Rectal smooth muscle tissue (tissue), 1 donor: ENCODE measurements at regions not wholly inside any gene's neighbourhood (a gene's known extent, or its start where the extent isn't known, plus 50 kb on each side); places are given as distances from the start of the nearest gene placed in this dataset.

Experiments
- H3K27ac ChIP-seq: one replicate; pipeline ENCODE4 v1.7.0; 2013; ENCODE audit warnings: low read depth, low read length, inconsistent platforms
- H3K27me3 ChIP-seq: one replicate; pipeline ENCODE4 v1.7.0; 2013; ENCODE audit warnings: low read length; ENCODE audit not compliant: control insufficient read depth, insufficient read depth
- H3K36me3 ChIP-seq: one replicate; pipeline ENCODE4 v1.7.0; 2013; ENCODE audit warnings: low read length; ENCODE audit not compliant: control insufficient read depth, insufficient read depth
- H3K4me1 ChIP-seq: one replicate; pipeline ENCODE4 v1.7.0; 2013; ENCODE audit warnings: low read length; ENCODE audit not compliant: control insufficient read depth, insufficient read depth
- H3K4me3 ChIP-seq: one replicate; pipeline ENCODE4 v1.7.0; 2013; ENCODE audit warnings: low read length
- H3K9ac ChIP-seq: one replicate; pipeline ENCODE4 v1.7.0; 2013; ENCODE audit warnings: low read length

DNA sequence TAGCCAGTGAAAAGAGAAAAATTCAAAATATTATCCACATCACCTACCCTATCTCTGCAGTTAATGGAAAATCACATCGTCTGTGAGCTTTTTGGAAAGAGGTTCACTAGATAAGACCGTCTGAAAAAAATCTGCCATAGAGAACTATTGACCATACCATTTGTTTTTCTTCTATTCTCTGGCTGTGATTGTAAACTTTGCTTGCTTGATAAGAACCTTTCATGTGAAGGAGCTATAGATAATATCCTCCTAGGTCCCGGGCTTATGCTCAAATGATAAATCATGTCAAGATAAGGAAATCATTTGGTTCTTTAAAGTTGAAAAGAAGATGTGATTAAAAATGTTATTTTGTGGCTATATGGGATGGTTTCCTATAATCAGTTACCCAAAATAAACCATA lies 369.9 kb downstream of the SIPA1L2 start:
- Histone ChIP-seq H3K27ac (no peak overlapping the region), H3K4me1 (no peaks in the 10 kb centered on the region), H3K4me3 (no peak overlapping the region), H3K9ac (no peak overlapping the region), H3K27me3 (no peaks in the 10 kb centered on the region), H3K36me3 (no peaks in the 10 kb centered on the region)

DNA sequence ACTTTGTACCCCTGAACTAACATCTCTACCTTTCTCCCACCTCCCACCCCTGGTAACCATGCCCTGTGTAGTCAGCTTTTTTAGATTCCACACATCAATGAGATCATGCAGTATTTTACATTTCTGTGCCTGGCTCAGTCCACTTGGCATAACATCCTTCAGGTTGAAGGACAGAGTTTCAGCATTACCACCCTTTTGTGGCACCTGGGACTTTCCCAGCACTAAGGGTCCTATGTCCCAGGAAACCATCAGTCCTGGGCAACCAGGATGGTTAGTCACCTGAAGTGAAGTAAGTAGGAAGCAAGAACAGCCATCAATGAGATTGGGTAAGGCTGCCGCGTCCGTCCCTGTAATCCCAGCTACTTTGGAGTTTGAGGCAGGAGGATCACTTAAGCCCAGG lies 370.6 kb downstream of the SIPA1L2 start:
- Histone ChIP-seq H3K27ac (no peak overlapping the region), H3K36me3 (no peaks in the 10 kb centered on the region), H3K27me3 (no peaks in the 10 kb centered on the region), H3K9ac (no peak overlapping the region), H3K4me3 (no peak overlapping the region), H3K4me1 (no peaks in the 10 kb centered on the region)

DNA sequence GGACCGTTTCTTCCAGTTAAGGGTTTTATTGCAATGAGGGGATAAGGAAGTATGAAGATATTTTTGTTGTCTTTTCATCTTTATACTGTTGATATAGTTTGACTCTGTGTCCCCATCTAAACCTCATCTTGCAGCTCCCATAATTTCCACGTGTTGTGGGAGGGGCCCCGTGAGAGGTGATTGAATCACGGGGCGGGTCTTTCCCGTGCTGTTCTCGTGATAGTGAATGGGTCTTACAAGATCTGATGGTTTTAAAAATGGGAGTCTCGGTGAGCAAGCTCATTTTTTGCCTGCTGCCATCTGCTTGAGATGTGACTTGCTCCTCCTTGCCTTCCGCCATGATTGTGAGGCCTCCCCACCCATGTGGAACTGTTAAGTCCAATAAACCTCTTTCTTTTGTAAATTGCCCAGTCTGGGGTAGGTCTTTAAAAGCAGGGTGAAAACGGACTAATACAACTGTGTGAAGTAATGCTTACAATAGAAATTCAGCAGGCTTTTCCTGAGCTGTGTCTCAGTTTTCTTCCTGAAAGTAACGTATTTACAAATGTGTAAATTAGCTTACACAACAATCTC lies 377.3 kb downstream of the SIPA1L2 start:
- Histone ChIP-seq H3K4me1 (peaks cover under 1% of the 10 kb centered on the region), H3K36me3 (no peaks in the 10 kb centered on the region), H3K27ac (no peak overlapping the region), H3K9ac (no peak overlapping the region), H3K4me3 (no peak overlapping the region), H3K27me3 (no peaks in the 10 kb centered on the region)

DNA sequence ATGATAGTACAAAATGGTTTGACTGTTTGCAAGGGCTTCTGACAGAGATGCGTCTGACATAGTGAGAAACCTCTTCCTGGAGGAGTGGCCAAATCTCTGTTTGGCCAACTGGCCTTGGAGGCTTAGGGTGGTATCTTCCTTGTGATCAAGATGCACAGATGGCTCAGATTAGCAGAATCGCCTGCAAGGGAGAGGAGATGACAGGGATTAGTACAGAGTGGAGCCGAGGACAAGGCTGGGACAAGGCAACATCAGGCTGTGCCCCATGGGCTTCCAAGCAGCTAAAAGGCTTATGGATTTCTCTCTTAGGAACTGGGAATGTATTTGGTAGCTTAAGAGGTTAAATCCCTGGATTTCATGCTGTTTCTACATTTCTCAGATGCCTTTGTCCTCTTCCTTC lies 379.1 kb downstream of the SIPA1L2 start:
- peaks cover 2% of the 10 kb centered on the region for H3K4me1 ChIP-seq
- no peaks in the 10 kb centered on the region for H3K27me3 ChIP-seq
- H3K4me3 ChIP-seq, result no peak overlapping the region
- H3K36me3 ChIP-seq, result no peaks in the 10 kb centered on the region
- no peak overlapping the region for H3K9ac ChIP-seq
- no peak overlapping the region for H3K27ac ChIP-seq

DNA sequence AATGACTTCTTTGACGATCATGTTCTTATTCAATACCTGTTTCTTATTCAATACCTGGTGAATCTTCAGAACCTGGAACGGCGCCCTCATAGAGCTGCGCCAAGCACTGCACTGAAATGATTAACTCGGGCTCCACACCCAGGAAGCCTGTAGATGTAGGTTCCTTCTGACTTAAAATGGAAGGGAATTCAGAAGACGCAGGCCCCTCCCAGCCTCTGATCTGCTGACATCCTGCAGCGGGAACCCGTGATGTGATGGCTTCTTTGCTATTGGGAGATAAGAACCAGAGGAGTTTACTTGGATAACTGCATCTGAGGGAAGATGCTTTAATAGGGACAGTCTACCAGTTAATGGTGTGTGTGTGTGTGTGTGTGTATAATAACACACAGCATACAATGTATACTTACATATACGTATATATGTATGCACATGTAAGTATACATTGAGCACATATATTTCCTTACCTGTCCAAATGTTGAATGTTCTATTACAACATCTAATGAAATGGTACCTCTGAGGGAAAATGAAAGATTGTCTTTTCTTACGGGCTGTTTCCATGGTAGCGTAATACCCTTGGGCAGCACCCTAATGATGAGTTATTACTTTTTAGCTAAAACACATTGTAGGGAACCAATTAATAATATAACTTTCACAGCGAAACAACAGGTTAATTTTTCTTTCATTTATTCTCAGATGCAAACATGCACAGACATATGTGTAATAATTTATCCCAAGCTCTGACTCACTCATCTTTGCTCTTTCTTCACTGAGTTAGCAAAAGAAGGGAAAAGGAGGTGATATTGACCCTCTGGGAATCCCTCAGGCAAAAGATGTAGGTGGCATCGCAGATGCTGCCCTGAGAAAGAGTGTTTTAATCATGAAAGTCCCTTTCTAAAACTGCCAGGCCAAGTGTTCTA lies 379.8 kb downstream of the SIPA1L2 start:
- no peak overlapping the region for H3K9ac ChIP-seq
- no peaks in the 10 kb centered on the region for H3K27me3 ChIP-seq

DNA sequence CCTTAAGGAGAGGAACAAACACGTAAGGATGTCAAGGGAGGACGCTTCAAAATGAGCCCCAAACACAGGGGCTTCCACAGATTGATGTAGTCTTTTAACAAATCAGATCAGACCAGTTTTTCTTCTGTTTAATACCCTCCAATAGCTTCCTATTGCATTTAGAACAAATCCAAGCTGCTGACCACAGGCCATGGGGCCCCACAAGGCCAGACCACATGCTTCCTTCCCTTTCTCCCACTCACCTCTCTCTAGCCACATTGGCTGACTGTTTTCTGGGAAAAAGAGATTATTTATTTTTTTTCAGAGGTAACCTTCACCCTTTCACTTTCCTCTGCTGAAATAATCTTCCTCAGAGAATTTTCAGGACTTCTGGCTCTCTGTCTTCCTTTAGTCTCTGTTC lies 380.6 kb downstream of the SIPA1L2 start:
- no peak overlapping the region for H3K4me3 ChIP-seq
- H3K4me1 ChIP-seq, result peaks cover 2% of the 10 kb centered on the region
- no peaks in the 10 kb centered on the region for H3K27me3 ChIP-seq
- H3K27ac ChIP-seq, result no peak overlapping the region
- H3K36me3 ChIP-seq, result no peaks in the 10 kb centered on the region
- no peak overlapping the region for H3K9ac ChIP-seq

More for the DNA sequence above, 379.8 kb downstream of the SIPA1L2 start:
- no peaks in the 10 kb centered on the region for H3K36me3 ChIP-seq
- no peak overlapping the region for H3K27ac ChIP-seq
- no peak overlapping the region for H3K4me3 ChIP-seq
- peaks cover 2% of the 10 kb centered on the region for H3K4me1 ChIP-seq

DNA sequence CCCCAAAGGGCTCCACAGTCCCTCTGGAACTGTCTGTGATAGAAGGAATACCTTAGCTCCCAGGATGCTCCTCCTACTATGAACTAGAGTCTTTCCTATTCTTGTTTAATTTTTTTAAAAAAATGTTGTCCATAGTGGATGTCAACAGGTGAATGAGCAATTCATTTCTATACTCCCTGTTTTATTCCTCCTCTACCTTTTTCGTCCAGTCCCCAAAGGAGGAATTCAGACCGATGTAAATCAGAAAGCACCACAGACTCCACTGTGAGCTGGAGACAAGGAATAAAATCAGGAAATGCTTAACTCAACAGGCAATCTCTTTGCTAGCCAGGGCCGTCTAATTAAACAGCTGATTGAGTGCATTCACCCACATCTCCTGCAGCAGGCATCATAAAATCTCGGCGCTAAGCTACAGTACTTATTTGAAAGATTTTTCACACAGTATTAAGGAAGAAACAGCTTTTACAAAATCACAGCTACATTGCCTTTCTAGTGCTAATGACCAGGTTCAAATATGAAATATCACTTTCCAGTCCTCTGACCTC lies 381.6 kb downstream of the SIPA1L2 start:
- H3K9ac ChIP-seq, result no peak overlapping the region
- no peak overlapping the region for H3K4me3 ChIP-seq
- no peaks in the 10 kb centered on the region for H3K27me3 ChIP-seq
- peaks cover 2% of the 10 kb centered on the region for H3K4me1 ChIP-seq
- no peak overlapping the region for H3K27ac ChIP-seq
- H3K36me3 ChIP-seq, result no peaks in the 10 kb centered on the region

DNA sequence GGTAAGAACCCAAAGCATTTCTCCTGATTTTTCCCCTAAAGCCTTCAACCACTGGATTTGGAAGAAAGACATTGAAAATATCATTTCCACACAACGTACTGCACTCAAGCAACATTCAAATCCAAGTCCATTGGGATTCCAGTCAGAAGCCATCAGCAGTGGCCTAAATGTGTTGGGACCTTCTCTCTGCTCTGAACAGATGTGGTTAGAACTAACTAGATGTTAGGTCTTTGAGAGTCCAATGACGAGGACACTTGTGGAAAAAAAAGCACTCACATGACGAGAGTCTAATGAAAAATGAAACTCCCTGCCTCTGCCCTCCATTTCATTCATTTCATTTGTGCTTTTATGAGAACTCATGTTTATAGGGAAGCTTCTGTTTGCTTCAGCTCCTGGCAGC lies 382.3 kb downstream of the SIPA1L2 start:
- H3K36me3 ChIP-seq, result no peaks in the 10 kb centered on the region
- no peak overlapping the region for H3K9ac ChIP-seq
- peaks cover 2% of the 10 kb centered on the region for H3K4me1 ChIP-seq
- H3K4me3 ChIP-seq, result no peak overlapping the region
- no peaks in the 10 kb centered on the region for H3K27me3 ChIP-seq
- no peak overlapping the region for H3K27ac ChIP-seq

DNA sequence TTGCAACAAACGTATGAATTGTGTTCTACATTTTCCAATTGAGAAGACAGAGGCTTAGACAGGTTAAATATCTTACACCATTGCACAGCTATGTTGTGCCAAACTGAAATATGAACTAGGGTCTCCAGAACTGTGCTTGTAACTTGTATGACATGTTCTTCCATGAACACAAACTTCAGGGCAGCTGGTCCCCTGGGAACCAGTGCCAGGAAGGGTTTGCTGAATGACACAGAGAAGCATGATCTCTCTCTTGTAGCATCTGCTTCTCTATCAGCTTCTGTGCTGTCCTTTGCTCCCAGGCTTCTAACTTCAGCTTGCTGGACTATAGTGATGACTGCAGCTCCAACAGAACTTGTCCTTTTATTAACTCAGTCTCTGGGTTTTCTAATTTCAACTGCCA lies 385.5 kb downstream of the SIPA1L2 start:
- Histone ChIP-seq H3K4me1 (peaks cover 2% of the 10 kb centered on the region), H3K4me3 (no peak overlapping the region), H3K36me3 (no peaks in the 10 kb centered on the region), H3K9ac (no peak overlapping the region), H3K27ac (no peak overlapping the region), H3K27me3 (no peaks in the 10 kb centered on the region)

DNA sequence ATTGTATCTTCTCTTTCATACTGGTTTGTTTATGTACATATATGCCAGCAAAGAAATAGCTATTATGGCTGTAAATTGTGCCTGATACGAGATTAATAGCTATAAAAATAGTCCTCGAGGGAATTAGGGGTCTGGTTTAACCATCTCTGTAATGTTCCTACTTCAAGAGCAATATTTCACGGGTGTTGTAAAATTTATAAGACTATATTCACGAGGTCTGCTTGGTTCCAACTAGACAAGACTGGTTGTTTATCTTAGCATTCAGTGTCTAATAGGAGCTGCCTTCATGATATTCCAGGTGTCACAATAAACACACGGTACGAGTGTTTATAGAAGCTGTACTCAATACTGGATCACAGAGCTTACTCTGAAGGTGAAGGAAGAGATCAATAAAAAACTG lies 389.9 kb downstream of the SIPA1L2 start:
- no peak overlapping the region for H3K4me3 ChIP-seq
- H3K36me3 ChIP-seq, result no peaks in the 10 kb centered on the region
- H3K9ac ChIP-seq, result no peak overlapping the region
- H3K27me3 ChIP-seq, result no peaks in the 10 kb centered on the region
- H3K4me1 ChIP-seq, result no peaks in the 10 kb centered on the region
- no peak overlapping the region for H3K27ac ChIP-seq

DNA sequence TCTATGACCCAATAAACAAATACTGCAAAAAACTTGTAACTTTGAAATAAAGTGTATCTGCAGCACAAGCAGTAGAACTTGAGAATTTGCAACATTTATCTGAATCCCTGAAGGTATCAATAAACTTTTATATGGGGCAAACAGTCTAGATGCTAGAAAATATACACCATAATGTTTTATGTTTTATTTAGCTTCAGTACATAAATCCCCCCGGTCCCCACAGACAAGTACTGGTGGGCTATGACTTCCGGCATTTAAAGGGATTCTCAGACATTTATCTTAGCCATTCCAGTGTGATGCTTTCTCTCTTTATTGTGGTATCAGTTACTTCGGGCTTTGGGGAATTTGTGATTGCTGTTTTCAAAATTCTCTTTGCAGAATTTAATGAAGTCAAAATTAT lies 390.4 kb downstream of the SIPA1L2 start:
- Histone ChIP-seq H3K4me3 (no peak overlapping the region), H3K4me1 (no peaks in the 10 kb centered on the region), H3K27ac (no peak overlapping the region), H3K9ac (no peak overlapping the region), H3K27me3 (no peaks in the 10 kb centered on the region), H3K36me3 (no peaks in the 10 kb centered on the region)

DNA sequence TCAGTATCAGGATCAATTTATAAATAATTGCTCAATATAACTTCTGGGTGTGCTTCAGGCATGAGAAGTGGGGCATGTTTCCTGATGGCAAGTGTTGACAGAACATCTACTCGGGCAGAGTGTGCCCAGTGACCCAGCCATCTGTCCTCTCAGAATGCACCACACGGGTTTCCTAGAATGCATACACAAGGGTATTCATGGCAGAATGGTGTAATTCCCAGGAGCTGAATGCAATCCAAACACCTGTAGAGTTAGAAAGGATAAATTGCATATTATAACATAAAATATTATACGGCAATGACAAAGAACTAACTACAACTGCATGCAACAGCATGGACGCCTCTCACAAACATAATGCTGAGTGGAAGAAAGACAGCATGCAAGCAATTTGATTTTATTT lies 391.9 kb downstream of the SIPA1L2 start:
- Histone ChIP-seq H3K27me3 (no peaks in the 10 kb centered on the region), H3K4me3 (no peak overlapping the region), H3K4me1 (no peaks in the 10 kb centered on the region), H3K27ac (no peak overlapping the region), H3K9ac (no peak overlapping the region), H3K36me3 (no peaks in the 10 kb centered on the region)

DNA sequence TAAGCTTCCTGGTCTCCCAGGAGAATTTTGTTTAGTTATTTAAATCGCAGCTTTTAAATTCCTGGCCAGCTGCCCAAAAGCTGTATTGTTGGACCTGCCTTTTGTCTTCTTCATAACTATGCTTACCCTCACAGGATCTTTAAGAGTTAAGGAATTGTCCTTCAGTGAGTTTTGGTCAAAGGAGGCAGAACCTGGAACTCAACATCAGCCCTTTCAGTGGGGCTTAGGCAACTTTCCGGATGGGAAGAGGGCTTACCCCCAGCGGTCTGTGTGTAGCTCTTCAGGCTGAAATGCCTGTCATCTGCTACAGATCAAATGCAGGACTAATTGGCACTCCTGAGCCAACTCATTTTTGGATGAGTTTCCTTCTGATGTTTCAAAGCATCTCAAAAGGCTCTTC lies 402.6 kb downstream of the SIPA1L2 start:
- Histone ChIP-seq H3K4me1 (no peaks in the 10 kb centered on the region), H3K9ac (no peak overlapping the region), H3K27me3 (no peaks in the 10 kb centered on the region), H3K27ac (no peak overlapping the region), H3K36me3 (no peaks in the 10 kb centered on the region), H3K4me3 (no peak overlapping the region)
